Heart right ventricle (tissue), 16 donors: ENCODE measurements at regions not wholly inside any gene's neighbourhood (a gene's known extent, or its start where the extent isn't known, plus 50 kb on each side); places are given as distances from the start of the nearest gene placed in this dataset.

Source experiments
- ATAC-seq, 8 donors: fragments of 200-7000 bp; cut with Tn5 transposase; one replicate each; pipeline ENCODE4 v1.9.1; 2020; ENCODE audit warnings: mild to moderate bottlenecking in 8 of 8, moderate library complexity in 8 of 8, moderate number of reproducible peaks in 1 of 8
- DNase-seq, 2 donors: peaks; one replicate each; pipeline ENCODE4 v3.0.0-alpha.2; 2020
- H3K27ac ChIP-seq, 10 donors: fragments of 200-600 bp; sonication (generic) in 2 of 10; one replicate each; pipeline versions ENCODE4 v1.5.0 to v1.8.0; 2020 to 2022; ENCODE audit warnings: mild to moderate bottlenecking in 3 of 10
- H3K27me3 ChIP-seq, 7 donors: fragments of 200-600 bp; one replicate each; pipeline ENCODE4 v1.8.0; 2021 to 2022; ENCODE audit warnings: mild to moderate bottlenecking in 2 of 7
- H3K36me3 ChIP-seq, 9 donors: fragments of 200-600 bp; sonication (generic) in 1 of 9; one replicate each; pipeline versions ENCODE4 v1.5.0 to v1.8.0; 2020 to 2022; ENCODE audit warnings: mild to moderate bottlenecking in 2 of 9
- H3K4me1 ChIP-seq, 9 donors: fragments of 200-600 bp; sonication (generic) in 1 of 9; one replicate each; pipeline versions ENCODE4 v1.5.0 to v1.8.0; 2020 to 2022; ENCODE audit warnings: mild to moderate bottlenecking in 4 of 9
- H3K4me3 ChIP-seq, 10 donors: fragments of 200-600 bp; sonication (generic) in 2 of 10; one replicate each; pipeline versions ENCODE4 v1.5.0 to v1.8.0; 2020 to 2022; ENCODE audit warnings: mild to moderate bottlenecking in 7 of 10, moderate library complexity in 2 of 10
- H3K9me3 ChIP-seq, 11 donors: fragments of 200-600 bp in 10 of 11; sonication (generic) in 2 of 11; one replicate each; pipeline versions ENCODE4 v1.5.0 to v1.8.0; 2013 to 2022; ENCODE audit warnings: mild to moderate bottlenecking in 2 of 11, control low read depth in 1 of 11, moderate library complexity in 1 of 11
- whole genome bisulfite sequencing, 2 donors: extraction: QIAGEN DNeasy Blood & Tissue Kit; methylation state at CpG; one replicate each; pipeline ENCODE4 v1.1.7; 2013; ENCODE audit warnings: inconsistent platforms in 1 of 2; 5-methylcytosine and 5-hydroxymethylcytosine counted together
- intact Hi-C, 10 donors: fragments of 100-400 bp; cut with DNase I; formaldehyde crosslinking; loops; one replicate each; pipeline versions ENCODE4 v1.11.1 to v1.14.2; 2022
- TF ChIP-seq, protein P1 (sequence below), 9 donors: fragments of 200-600 bp; sonication (generic) in 2 of 9; IDR thresholded peaks; one replicate each; pipeline versions ENCODE4 v1.5.0 to v1.8.0; 2021 to 2022; ENCODE audit warnings: antibody characterized with exemption in 9 of 9, mild to moderate bottlenecking in 5 of 9, moderate library complexity in 1 of 9
- donor health status: Arrhythmogenic right ventricular cardiomyopathy.
- donor health status: ischemic (EF 13 %, LVEDD 7.1; RV severe dilation, severe dysfunction).
- donor health status: healthy with polysubstance abuse.
- donor health status: DM: no; HTN: yes; CAD: no.
- donor health status: DM: no; HTN: no; CAD: no.
- donor health status: ischemic (EF 25% LVEDD 6.9; RV normal size, moderate dysfunction).
- donor health status: ischemic (EF 25% LVEDD 5.7; RV mildly dilated, moderate dysfunction).
- donor health status: healthy.
- donor health status: DM: yes; HTN: yes; CAD: no.
- donor health status: Ischemic cardiomyopathy.
- donor health status: ischemic (EF 35%, LVEDD 5.7; RV mildly dilated, moderate dysfunction).
- donor health status: nonischemic (EF 11% LVEDD 7.7; RV severe dilation, severe dysfunction).
- donor health status: DM: yes; HTN: yes; CAD: no.
- donor health status: PGD.
- donor health status: ischemic (EF 29% LVEDD 5.4; RV normal size, mild dysfunction).
- donor health status: nonischemic (EF 23%, LVEDD 6.1; RV moderate dilation, normal function).

DNA sequence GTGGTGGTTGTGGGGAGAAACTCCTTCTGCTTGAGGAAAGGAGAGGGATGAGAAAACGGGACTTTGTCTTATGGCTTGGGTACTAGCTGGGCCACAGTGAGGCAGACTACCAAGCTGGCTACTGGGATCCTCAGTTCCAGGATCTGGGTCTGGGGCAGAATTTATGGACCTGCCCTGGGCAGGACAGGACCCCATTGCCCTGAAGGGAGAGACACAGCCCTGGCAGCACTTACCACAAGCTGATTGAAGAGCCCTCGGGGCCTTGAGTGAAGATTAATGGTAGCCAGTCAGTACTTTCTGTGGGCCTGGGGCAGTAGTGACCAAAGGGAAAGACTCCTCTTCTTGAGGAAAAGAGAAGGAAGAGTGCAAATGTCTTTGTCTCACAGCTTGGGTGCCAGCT is 799.7 kb downstream of the SI start:
- no peak for ATAC-seq
- Histone ChIP-seq H3K27me3 (no peaks in the 10 kb centered on the region), H3K36me3 (no peaks in the 10 kb centered on the region), H3K4me3 (no peak overlapping the region), H3K27ac (no peak overlapping the region), H3K9me3 (peaks cover 0 to 67% (median 8%) of the 10 kb centered on the region in 11 donors), H3K4me1 (no peaks in the 10 kb centered on the region)
- intact Hi-C loops, result no loop called here
- TF ChIP-seq, protein P1, sequence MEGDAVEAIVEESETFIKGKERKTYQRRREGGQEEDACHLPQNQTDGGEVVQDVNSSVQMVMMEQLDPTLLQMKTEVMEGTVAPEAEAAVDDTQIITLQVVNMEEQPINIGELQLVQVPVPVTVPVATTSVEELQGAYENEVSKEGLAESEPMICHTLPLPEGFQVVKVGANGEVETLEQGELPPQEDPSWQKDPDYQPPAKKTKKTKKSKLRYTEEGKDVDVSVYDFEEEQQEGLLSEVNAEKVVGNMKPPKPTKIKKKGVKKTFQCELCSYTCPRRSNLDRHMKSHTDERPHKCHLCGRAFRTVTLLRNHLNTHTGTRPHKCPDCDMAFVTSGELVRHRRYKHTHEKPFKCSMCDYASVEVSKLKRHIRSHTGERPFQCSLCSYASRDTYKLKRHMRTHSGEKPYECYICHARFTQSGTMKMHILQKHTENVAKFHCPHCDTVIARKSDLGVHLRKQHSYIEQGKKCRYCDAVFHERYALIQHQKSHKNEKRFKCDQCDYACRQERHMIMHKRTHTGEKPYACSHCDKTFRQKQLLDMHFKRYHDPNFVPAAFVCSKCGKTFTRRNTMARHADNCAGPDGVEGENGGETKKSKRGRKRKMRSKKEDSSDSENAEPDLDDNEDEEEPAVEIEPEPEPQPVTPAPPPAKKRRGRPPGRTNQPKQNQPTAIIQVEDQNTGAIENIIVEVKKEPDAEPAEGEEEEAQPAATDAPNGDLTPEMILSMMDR (IDR thresholded peaks at IDR 0.05), result no peak
- WGBS, 2 donors, result 73 to 82% methylated on average over 2 of the region's 2 CpGs
- DNase-seq, result no peak

DNA sequence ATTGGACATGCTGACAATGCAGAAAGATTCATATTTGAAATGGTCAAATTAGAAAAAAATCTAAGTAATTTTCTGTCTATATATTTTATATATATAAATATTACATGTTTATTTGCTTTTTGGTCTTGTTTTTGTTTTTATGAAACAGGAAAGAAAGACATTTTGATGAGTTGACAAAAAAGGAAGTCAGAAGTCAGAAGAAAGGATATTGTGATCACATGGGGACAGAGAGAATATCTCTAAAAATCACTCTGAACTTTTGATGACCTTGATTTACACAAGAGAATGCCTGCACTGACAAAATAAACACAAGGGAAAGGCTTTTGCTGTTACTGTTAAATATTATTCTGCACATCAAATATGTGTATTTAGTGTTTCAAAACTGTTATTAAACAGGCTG is 811.2 kb downstream of the SI start:
- intact Hi-C loops, result no loop called here
- no peak overlapping the region for H3K4me3 ChIP-seq
- no peak for DNase-seq
- H3K36me3 ChIP-seq, result no peaks in the 10 kb centered on the region
- H3K27me3 ChIP-seq, result no peaks in the 10 kb centered on the region
- H3K9me3 ChIP-seq, result peaks cover 0 to 22% (median 0%) of the 10 kb centered on the region in 11 donors
- no peaks in the 10 kb centered on the region for H3K4me1 ChIP-seq
- TF ChIP-seq, protein P1 (IDR thresholded peaks at IDR 0.05), result no peak
- ATAC-seq, result no peak
- H3K27ac ChIP-seq, result no peak overlapping the region

DNA sequence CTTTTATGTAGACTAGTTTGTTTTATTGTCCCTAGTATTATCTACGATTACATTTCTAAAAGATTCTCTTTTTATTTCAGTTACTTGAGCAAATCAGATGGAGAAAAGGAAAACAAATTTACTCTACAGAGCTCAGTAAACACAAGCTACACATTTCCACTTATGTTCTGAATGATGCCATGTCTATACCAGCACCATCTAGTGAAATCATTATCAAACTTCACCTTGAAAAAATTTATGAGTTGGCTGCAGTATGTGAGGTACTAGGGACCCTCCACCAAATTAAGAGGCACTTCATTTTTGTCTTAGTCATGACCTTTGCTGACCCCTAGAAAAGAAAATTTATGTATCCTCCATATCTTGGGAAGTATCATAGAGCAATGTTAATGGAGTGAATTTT is 827.4 kb downstream of the SI start:
- intact Hi-C loops, result no loop called here
- ATAC-seq, result no peak
- no peaks in the 10 kb centered on the region for H3K27me3 ChIP-seq
- no peaks in the 10 kb centered on the region for H3K4me1 ChIP-seq
- no peaks in the 10 kb centered on the region for H3K9me3 ChIP-seq
- TF ChIP-seq, protein P1 (IDR thresholded peaks at IDR 0.05), result no peak
- no peak for DNase-seq
- no peak overlapping the region for H3K27ac ChIP-seq
- no peak overlapping the region for H3K4me3 ChIP-seq
- 78 to 82% methylated on average over 1 of the region's 1 CpG for WGBS, 2 donors
- H3K36me3 ChIP-seq, result no peaks in the 10 kb centered on the region

DNA sequence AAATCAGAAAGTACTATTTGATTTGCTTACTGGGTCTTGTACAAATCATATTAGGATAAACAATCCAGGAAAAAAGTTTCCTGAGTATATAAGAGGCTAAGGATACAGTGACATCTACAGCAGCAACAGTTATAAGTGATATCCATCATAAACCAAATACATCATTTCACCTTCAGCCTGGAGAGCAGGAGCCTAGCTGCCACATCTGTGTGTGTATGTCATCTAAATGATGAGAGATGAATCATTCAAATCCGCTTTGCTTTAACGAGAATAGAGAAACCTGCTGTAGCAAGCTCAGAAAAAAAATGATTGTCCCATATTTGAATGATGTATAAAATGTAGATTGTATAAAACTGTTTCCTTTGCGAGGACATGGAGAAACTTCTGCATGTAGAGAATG is 841.4 kb downstream of the SI start:
- Histone ChIP-seq H3K4me1 (no peaks in the 10 kb centered on the region), H3K36me3 (no peaks in the 10 kb centered on the region), H3K9me3 (no peaks in the 10 kb centered on the region), H3K4me3 (no peak overlapping the region), H3K27me3 (no peaks in the 10 kb centered on the region), H3K27ac (no peak overlapping the region)
- TF ChIP-seq, protein P1 (IDR thresholded peaks at IDR 0.05), result no peak
- no peak for ATAC-seq
- intact Hi-C loops, result no loop called here
- WGBS, 2 donors, result 85 to 87% methylated on average over 3 of the region's 3 CpGs
- no peak for DNase-seq
